Calu3 (cell line): ENCODE measurements at regions not wholly inside any gene's neighbourhood (a gene's known extent, or its start where the extent isn't known, plus 50 kb on each side); places are given as distances from the start of the nearest gene placed in this dataset.

Experiments
- BruUV-seq: library from RNA; stranded (reverse); fragments of 400-500 nt; replicated peaks from 2 replicates; lab custom pipeline; 2021; lab: Mats Ljungman, UMichigan
- CTCF ChIA-PET: fragments of 300-600 bp; sonication (Branson Sonifier 250); formaldehyde crosslinking; loops from one replicate; lab custom pipeline; 2022; ENCODE audit warnings: antibody characterized with exemption; lab: Charles Lee
- DNase-seq: peaks from one replicate; pipeline ENCODE4 v3.0.0; 2022
- H3K27ac Mint-ChIP-seq: one replicate; pipeline ENCODE4 v1.8.0; 2022; ENCODE audit warnings: mixed read lengths; ENCODE audit not compliant: unreplicated experiment
- H3K27me3 Mint-ChIP-seq: one replicate; pipeline ENCODE4 v1.8.0; 2022; ENCODE audit warnings: mixed read lengths; ENCODE audit not compliant: unreplicated experiment
- H3K36me3 Mint-ChIP-seq: one replicate; pipeline ENCODE4 v1.8.0; 2022; ENCODE audit warnings: mild to moderate bottlenecking, moderate library complexity, mixed read lengths; ENCODE audit not compliant: insufficient read depth, unreplicated experiment
- H3K4me1 Mint-ChIP-seq: one replicate; pipeline ENCODE4 v1.8.0; 2022; ENCODE audit warnings: mild to moderate bottlenecking, low read depth, mixed read lengths; ENCODE audit not compliant: unreplicated experiment
- H3K4me3 Mint-ChIP-seq: one replicate; pipeline ENCODE4 v1.8.0; 2022; ENCODE audit warnings: mild to moderate bottlenecking, low read depth, moderate library complexity, mixed read lengths; ENCODE audit not compliant: unreplicated experiment
- H3K9me3 Mint-ChIP-seq: one replicate; pipeline ENCODE4 v1.8.0; 2022; ENCODE audit warnings: low read depth, mixed read lengths; ENCODE audit not compliant: unreplicated experiment
- CTCF ChIP-seq: fragments of 200-600 bp; IDR thresholded peaks from one replicate; pipeline ENCODE4 v1.8.0; 2022; ENCODE audit warnings: antibody characterized with exemption; ENCODE audit not compliant: unreplicated experiment
- intact Hi-C: fragments of 100-400 bp; cut with micrococcal nuclease; formaldehyde crosslinking; loops from one replicate; pipeline ENCODE4 v1.10.0; 2022; ENCODE audit not compliant: unreplicated experiment

- no peak overlapping the region for H3K27ac Mint-ChIP-seq
- no peak for TF ChIP-seq CTCF
- peaks cover 7% of the 10 kb centered on the region for H3K9me3 Mint-ChIP-seq
- H3K36me3 Mint-ChIP-seq, result no peaks in the 10 kb centered on the region
- CTCF ChIA-PET, result no interaction called here
- H3K27me3 Mint-ChIP-seq, result no peaks in the 10 kb centered on the region
- no peak for DNase-seq
- H3K4me3 Mint-ChIP-seq, result no peak overlapping the region
- intact Hi-C loops, result no loop called here
- no peaks in the 10 kb centered on the region for H3K4me1 Mint-ChIP-seq
- no TSS peak for BruUV-seq
Observed at GRCh38 chr5:25006237-25006636, 361.5 kb upstream of the CDH10 start.

GRCh38 chr5:25005431-25005830, 360.7 kb upstream of the CDH10 start:
- TF ChIP-seq CTCF, result no peak
- Mint-ChIP-seq H3K4me1 (no peaks in the 10 kb centered on the region), H3K27me3 (no peaks in the 10 kb centered on the region), H3K36me3 (no peaks in the 10 kb centered on the region), H3K27ac (no peak overlapping the region), H3K4me3 (no peak overlapping the region), H3K9me3 (peaks cover 5% of the 10 kb centered on the region)
- intact Hi-C loops, result no loop called here
- BruUV-seq, result no TSS peak
- no peak for DNase-seq
- CTCF ChIA-PET, result no interaction called here

DNA sequence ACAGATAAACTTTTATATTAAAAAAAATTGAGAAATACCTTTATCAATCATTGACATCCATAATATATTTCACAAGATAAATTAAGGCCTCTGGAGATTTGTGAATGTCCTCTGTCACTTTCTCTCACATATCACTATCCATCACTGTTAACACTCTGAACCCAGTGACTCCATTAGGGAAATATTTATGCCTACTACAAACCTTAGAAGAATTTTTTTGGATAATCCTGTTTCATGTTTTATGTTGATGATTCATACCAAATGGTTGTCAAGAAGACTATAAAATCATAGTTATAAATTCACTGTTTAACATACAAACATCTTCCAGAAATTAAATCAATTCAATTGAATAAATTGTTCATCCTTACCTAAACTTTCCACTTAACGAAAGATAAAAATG, 357.6 kb upstream of the CDH10 start:
- Mint-ChIP-seq H3K27me3 (no peaks in the 10 kb centered on the region), H3K27ac (no peak overlapping the region), H3K4me1 (no peaks in the 10 kb centered on the region), H3K36me3 (no peaks in the 10 kb centered on the region), H3K9me3 (peaks cover 7% of the 10 kb centered on the region), H3K4me3 (no peak overlapping the region)
- CTCF ChIA-PET, result no interaction called here
- intact Hi-C loops, result no loop called here
- BruUV-seq, result no TSS peak
- no peak for DNase-seq
- no peak for TF ChIP-seq CTCF

DNA sequence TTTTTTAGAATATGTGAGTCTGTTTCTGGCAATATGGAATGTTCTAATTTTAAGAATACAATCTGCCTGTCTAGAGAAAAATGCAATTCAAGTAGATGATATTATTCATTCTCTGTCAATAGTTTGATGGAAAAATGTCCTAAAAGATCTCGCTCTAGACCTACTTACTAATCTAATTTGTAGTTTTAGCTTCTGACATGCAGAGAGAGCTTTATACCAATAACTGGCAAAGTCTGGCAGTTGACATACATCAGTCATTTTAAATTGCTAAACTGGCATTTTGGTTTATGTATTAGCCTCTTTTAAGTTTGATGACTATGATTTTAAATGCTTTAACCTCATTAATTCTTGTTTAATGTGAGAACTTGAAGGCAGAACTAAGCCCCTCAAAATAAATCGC, 355.0 kb upstream of the CDH10 start:
- Mint-ChIP-seq H3K9me3 (peaks cover 8% of the 10 kb centered on the region), H3K4me1 (no peaks in the 10 kb centered on the region), H3K4me3 (no peak overlapping the region), H3K27me3 (no peaks in the 10 kb centered on the region), H3K36me3 (no peaks in the 10 kb centered on the region), H3K27ac (no peak overlapping the region)
- no peak for DNase-seq
- CTCF ChIA-PET, result no interaction called here
- BruUV-seq, result no TSS peak
- intact Hi-C loops, result no loop called here
- no peak for TF ChIP-seq CTCF

DNA sequence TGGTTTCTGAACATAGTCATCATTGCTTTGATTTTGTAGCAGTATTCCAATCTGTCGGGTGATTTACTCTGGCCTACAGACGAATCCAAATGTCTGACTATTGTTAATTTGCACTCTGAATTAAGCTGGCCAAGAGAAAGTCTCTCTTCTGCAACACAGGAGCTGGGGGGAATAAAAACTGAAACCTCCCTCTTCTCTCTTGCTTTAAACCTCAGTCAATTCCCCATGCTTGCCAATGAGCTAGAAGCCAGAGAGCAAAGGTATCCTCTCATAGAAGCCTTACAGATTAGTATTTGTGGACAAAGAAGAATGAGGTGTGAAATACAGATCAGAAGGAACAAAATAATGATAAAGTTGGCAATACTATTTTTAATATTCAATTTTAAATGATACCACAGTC, 353.9 kb upstream of the CDH10 start:
- no peak overlapping the region for H3K4me3 Mint-ChIP-seq
- H3K9me3 Mint-ChIP-seq, result peaks cover 11% of the 10 kb centered on the region
- no peaks in the 10 kb centered on the region for H3K4me1 Mint-ChIP-seq
- H3K27me3 Mint-ChIP-seq, result no peaks in the 10 kb centered on the region
- CTCF ChIA-PET, result no interaction called here
- no peak for DNase-seq
- no TSS peak for BruUV-seq
- no peak for TF ChIP-seq CTCF
- H3K36me3 Mint-ChIP-seq, result no peaks in the 10 kb centered on the region
- no peak overlapping the region for H3K27ac Mint-ChIP-seq
- intact Hi-C loops, result no loop called here
